MCF 10A (cell line): ENCODE measurements at regions not wholly inside any gene's neighbourhood (a gene's known extent, or its start where the extent isn't known, plus 50 kb on each side); places are given as distances from the start of the nearest gene placed in this dataset.

ENCODE experiments used
- BruUV-seq: library from RNA; stranded (reverse); fragments of 400-500 nt; replicated peaks from 2 replicates; lab custom pipeline; 2021; lab: Mats Ljungman, UMichigan
- CTCF ChIA-PET: fragments of 300-600 bp; sonication (Branson Sonifier 250); formaldehyde crosslinking; extraction: SDS; loops from one replicate; lab custom pipeline; 2021; ENCODE audit warnings: antibody characterized with exemption, inconsistent platforms; lab: Yijun Ruan, JAX
- POLR2A ChIA-PET: fragments of 300-600, 350-650 bp; sonication (Branson Sonifier 250); formaldehyde crosslinking; extraction: SDS; loops from one replicate; lab custom pipeline; 2020; ENCODE audit warnings: antibody characterized with exemption, inconsistent platforms; lab: Yijun Ruan, JAX
- DNase-seq: peaks from one replicate; pipeline ENCODE4 v3.0.0-alpha.2; 2018; ENCODE audit not compliant: unreplicated experiment
- H3K27ac Mint-ChIP-seq: one replicate; pipeline ENCODE4 v1.8.0; 2022; ENCODE audit warnings: mild to moderate bottlenecking, low read depth, mixed read lengths; ENCODE audit not compliant: unreplicated experiment
- H3K27me3 Mint-ChIP-seq: one replicate; pipeline ENCODE4 v1.8.0; 2022; ENCODE audit warnings: mixed read lengths; ENCODE audit not compliant: insufficient read depth, unreplicated experiment
- H3K36me3 Mint-ChIP-seq: one replicate; pipeline ENCODE4 v1.8.0; 2022; ENCODE audit warnings: mild to moderate bottlenecking, moderate library complexity, mixed read lengths; ENCODE audit not compliant: insufficient read depth, unreplicated experiment
- H3K4me1 Mint-ChIP-seq: one replicate; pipeline ENCODE4 v1.8.0; 2022; ENCODE audit warnings: mixed read lengths; ENCODE audit not compliant: insufficient read depth, unreplicated experiment
- H3K4me3 Mint-ChIP-seq: one replicate; pipeline ENCODE4 v1.8.0; 2022; ENCODE audit warnings: mild to moderate bottlenecking, moderate library complexity, mixed read lengths; ENCODE audit not compliant: unreplicated experiment
- H3K9me3 Mint-ChIP-seq: one replicate; pipeline ENCODE4 v1.8.0; 2022; ENCODE audit warnings: mixed read lengths; ENCODE audit not compliant: unreplicated experiment
- CTCF ChIP-seq: fragments of 200-600 bp; IDR thresholded peaks from one replicate; pipeline ENCODE4 v1.8.0; 2022; ENCODE audit warnings: antibody characterized with exemption, mild to moderate bottlenecking; ENCODE audit not compliant: unreplicated experiment
- intact Hi-C: fragments of 100-400 bp; cut with micrococcal nuclease; formaldehyde crosslinking; loops from 2 replicates; pipeline ENCODE4 v1.14.1; 2022

GRCh38 chr10:84837877-84838276 is 509.5 kb downstream of the CCSER2 start:
- H3K27me3 Mint-ChIP-seq, result no peaks in the 10 kb centered on the region
- no peak overlapping the region for H3K4me3 Mint-ChIP-seq
- intact Hi-C loops, result no loop called here
- ChIA-PET POLR2A (no interaction called here), CTCF (interaction anchor here (0.6 kb wide), 2 partner anchors 9 to 206 kb away, joined by 4 read pairs; no protein-coding TSS in a partner anchor)
- no peaks in the 10 kb centered on the region for H3K36me3 Mint-ChIP-seq
- no peaks in the 10 kb centered on the region for H3K4me1 Mint-ChIP-seq
- no TSS peak for BruUV-seq
- DNase-seq, result no peak
- no peak overlapping the region for H3K27ac Mint-ChIP-seq
- TF ChIP-seq CTCF, result no peak
- H3K9me3 Mint-ChIP-seq, result no peaks in the 10 kb centered on the region

GRCh38 chr10:84838851-84839250 is 510.5 kb downstream of the CCSER2 start:
- DNase-seq, result no peak
- ChIA-PET CTCF (no interaction called here), POLR2A (no interaction called here)
- H3K9me3 Mint-ChIP-seq, result no peaks in the 10 kb centered on the region
- no peaks in the 10 kb centered on the region for H3K27me3 Mint-ChIP-seq
- no peak overlapping the region for H3K27ac Mint-ChIP-seq
- no peaks in the 10 kb centered on the region for H3K36me3 Mint-ChIP-seq
- intact Hi-C loops, result no loop called here
- H3K4me3 Mint-ChIP-seq, result no peak overlapping the region
- BruUV-seq, result no TSS peak
- TF ChIP-seq CTCF, result no peak
- no peaks in the 10 kb centered on the region for H3K4me1 Mint-ChIP-seq

- ChIA-PET CTCF (no interaction called here), POLR2A (no interaction called here)
- H3K27me3 Mint-ChIP-seq, result no peaks in the 10 kb centered on the region
- no TSS peak for BruUV-seq
- no peak for TF ChIP-seq CTCF
- no peak overlapping the region for H3K27ac Mint-ChIP-seq
- no peaks in the 10 kb centered on the region for H3K36me3 Mint-ChIP-seq
- no peak for DNase-seq
- H3K4me3 Mint-ChIP-seq, result no peak overlapping the region
- no peaks in the 10 kb centered on the region for H3K4me1 Mint-ChIP-seq
- no peaks in the 10 kb centered on the region for H3K9me3 Mint-ChIP-seq
- intact Hi-C loops, result no loop called here
These were observed 514.2 kb downstream of the CCSER2 start for GRCh38 chr10:84842593-84842992.

DNA sequence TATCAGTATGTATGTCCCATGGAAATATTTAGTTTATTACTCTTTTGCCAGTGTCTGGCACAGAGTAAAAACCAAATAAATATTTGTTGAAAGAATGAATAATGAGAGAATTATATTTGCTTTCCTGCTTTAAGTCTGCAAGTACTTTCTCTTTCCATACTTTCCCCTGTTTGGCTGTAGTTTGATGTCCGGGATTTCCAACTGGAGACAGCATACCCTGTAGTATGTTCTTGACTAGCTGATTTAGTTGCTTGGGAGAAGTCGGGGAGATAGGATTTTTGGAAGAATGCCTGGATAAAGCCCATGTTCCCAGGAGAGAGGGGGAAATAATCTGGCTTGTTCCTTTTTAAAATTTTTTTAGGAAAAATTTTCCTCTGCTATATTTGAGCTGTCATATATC is 516.1 kb downstream of the CCSER2 start:
- Mint-ChIP-seq H3K27me3 (no peaks in the 10 kb centered on the region), H3K27ac (no peak overlapping the region), H3K9me3 (no peaks in the 10 kb centered on the region), H3K4me1 (no peaks in the 10 kb centered on the region), H3K36me3 (no peaks in the 10 kb centered on the region), H3K4me3 (no peak overlapping the region)
- intact Hi-C loops, result no loop called here
- ChIA-PET CTCF (no interaction called here), POLR2A (no interaction called here)
- no TSS peak for BruUV-seq
- no peak for TF ChIP-seq CTCF
- DNase-seq, result no peak
